ENCODE measurements at regions not wholly inside any gene's neighbourhood (a gene's known extent, or its start where the extent isn't known, plus 50 kb on each side); places are given as distances from the start of the nearest gene placed in this dataset.

- peaks cover 0 to 6% of the 10 kb centered on the region in 2 donors for H3K27me3 Mint-ChIP-seq
- H3K27ac Mint-ChIP-seq, result no peak overlapping the region
- H3K4me1 Mint-ChIP-seq, result no peaks in the 10 kb centered on the region
- peaks cover 0 to 4% of the 10 kb centered on the region in 2 donors for H3K9me3 Mint-ChIP-seq
- DNase-seq, result no peak
- no peak overlapping the region for H3K4me3 Mint-ChIP-seq
- H3K36me3 Mint-ChIP-seq, result peaks cover 2 to 3% of the 10 kb centered on the region in 2 donors
- ATAC-seq (replicated peaks), result no peak
These were observed 130.1 kb downstream of the PTPRS start for GRCh38 chr19:5210556-5210955.

GRCh38 chr19:5207806-5208205, 132.8 kb downstream of the PTPRS start:
- Mint-ChIP-seq H3K9me3 (peaks cover 0 to 8% of the 10 kb centered on the region in 2 donors), H3K4me3 (no peak overlapping the region), H3K4me1 (no peaks in the 10 kb centered on the region), H3K36me3 (peaks cover 2 to 3% of the 10 kb centered on the region in 2 donors), H3K27ac (no peak overlapping the region), H3K27me3 (peaks cover 0 to under 1% of the 10 kb centered on the region in 2 donors)
- DNase-seq (no peak), ATAC-seq (replicated peaks) (no peak)

DNA sequence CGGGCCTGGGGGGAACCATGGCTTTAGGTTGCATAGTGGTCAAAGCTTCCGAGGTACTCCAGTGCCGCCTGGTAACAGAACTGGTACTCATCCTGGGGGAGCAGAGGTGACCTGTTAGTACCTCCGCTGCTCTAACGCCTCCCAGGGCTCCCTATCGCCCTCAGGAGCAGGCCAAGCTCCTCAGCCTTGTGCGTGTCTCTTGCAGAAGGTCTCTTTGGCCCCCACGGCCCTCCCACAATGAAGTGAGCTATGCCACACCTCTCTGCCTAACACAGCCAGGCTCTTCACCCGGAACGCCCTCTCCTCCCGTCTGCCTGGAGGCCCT, 133.9 kb downstream of the PTPRS start:
- peaks cover 5% of the 10 kb centered on the region in 2 donors for H3K36me3 Mint-ChIP-seq
- no peak overlapping the region for H3K4me3 Mint-ChIP-seq
- no peak overlapping the region for H3K27ac Mint-ChIP-seq
- H3K4me1 Mint-ChIP-seq, result no peaks in the 10 kb centered on the region
- peaks cover 3 to 10% of the 10 kb centered on the region in 2 donors for H3K9me3 Mint-ChIP-seq
- H3K27me3 Mint-ChIP-seq, result no peaks in the 10 kb centered on the region
- DNase-seq (no peak), ATAC-seq (replicated peaks) (no peak)

DNA sequence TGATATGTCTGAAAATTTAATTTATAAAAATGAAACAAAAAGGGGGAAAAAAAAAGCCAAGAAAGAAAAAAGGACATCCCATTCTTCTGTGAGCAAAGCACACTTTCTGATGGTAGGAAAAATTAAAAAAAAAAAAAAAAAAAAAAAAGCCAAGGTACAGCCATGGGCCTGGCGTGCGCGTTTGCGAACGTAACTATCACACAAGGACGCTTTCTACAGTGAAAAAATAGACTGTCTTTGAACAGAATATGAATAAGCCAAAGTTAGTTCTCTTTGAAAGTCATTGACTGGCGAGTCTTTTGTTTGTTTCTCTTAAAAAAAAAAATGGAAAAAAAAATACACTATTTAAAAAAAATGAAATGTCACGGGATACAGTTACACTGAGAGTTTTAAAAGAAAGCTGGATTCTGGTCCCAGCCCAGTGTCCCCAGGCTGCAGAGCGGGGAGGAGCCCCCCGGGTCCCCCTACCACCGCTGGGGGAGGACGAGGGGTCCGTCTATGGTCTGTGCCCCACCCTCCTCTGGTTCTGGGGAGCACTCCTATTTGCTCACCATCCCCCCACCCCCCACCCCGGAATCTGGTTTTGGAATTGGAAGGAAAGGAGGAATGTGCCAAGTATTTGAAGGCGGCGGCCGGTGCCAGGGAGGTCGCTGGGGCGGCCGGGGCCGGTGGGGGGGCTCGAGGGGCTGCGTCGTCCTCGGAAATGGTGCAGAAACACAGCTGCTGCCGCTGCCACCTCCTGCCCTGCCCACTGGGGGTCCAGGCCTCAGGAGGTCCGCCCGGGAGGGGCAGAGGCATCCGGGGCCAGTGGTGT, 134.5 kb downstream of the PTPRS start:
- Mint-ChIP-seq H3K27me3 (no peaks in the 10 kb centered on the region), H3K4me3 (no peak overlapping the region), H3K27ac (no peak overlapping the region), H3K9me3 (peaks cover 6 to 11% of the 10 kb centered on the region in 2 donors), H3K36me3 (peaks cover 6 to 8% of the 10 kb centered on the region in 2 donors), H3K4me1 (no peaks in the 10 kb centered on the region)
- DNase-seq (no peak), ATAC-seq (replicated peaks) (no peak)

DNA sequence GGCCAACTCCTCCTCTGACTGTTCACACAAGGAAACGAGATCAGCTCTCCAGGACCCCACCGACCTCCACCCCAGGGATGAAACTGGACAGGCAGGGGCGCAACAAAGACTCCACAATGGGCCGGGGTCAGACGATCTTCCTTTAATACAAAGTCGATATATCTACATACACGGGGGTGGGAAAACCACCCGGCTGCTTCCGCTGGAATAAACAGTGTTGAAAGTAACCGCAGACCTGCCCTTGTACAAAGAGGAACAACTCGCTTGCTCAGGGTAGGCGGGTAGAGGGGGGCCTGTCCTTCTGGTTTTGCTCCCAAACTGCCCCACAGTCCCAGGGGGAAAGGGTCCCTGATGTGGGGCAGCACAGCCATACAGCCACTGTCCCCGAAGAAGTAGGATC, 135.2 kb downstream of the PTPRS start:
- Mint-ChIP-seq H3K9me3 (peaks cover 6 to 9% of the 10 kb centered on the region in 2 donors), H3K4me3 (no peak overlapping the region), H3K27me3 (no peaks in the 10 kb centered on the region), H3K27ac (no peak overlapping the region), H3K4me1 (no peaks in the 10 kb centered on the region), H3K36me3 (peaks cover 4 to 5% of the 10 kb centered on the region in 2 donors)
- ATAC-seq (replicated peaks), result peak; percentile 44 to 63
- no peak for DNase-seq

DNA sequence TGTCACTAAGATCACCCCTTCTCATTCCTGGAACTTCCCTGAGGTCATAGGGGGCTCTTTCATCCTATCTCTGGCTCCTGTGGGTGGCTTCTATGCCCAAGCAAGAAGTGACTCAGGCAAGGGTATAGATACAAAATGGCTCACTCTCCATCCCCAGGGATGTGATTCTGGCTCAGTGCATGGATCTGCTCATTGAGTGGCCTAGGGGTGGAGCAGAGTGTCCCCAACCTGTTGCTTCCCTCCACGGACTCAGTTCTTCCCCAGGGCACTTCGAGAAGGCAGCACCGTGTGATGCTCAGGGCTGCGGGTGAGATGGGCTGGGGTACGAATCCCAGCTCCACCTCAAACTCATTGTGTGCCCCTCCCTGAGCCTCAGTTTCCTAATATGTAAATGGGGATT, 136.4 kb downstream of the PTPRS start:
- DNase-seq (no peak), ATAC-seq (replicated peaks) (no peak)
- Mint-ChIP-seq H3K27ac (no peak overlapping the region), H3K36me3 (peaks cover 4 to 5% of the 10 kb centered on the region in 2 donors), H3K4me3 (no peak overlapping the region), H3K4me1 (no peaks in the 10 kb centered on the region), H3K27me3 (no peaks in the 10 kb centered on the region), H3K9me3 (peaks cover 6 to 10% of the 10 kb centered on the region in 2 donors)
